Keratinocyte (primary cell): ENCODE measurements at regions not wholly inside any gene's neighbourhood (a gene's known extent, or its start where the extent isn't known, plus 50 kb on each side); places are given as distances from the start of the nearest gene placed in this dataset.
"Not testable (repeated sequence)": the region's sequence is repeated elsewhere in the genome, so short reads cannot be mapped to it uniquely, and the experiment has no call there.

ENCODE experiments used
- DNase-seq: peaks from one replicate; pipeline ENCODE4 v3.0.0-alpha.2; 2011; ENCODE audit warnings: low read depth, missing footprints, low spot score
- FAIRE-seq: peaks from 2 replicates; lab custom pipeline; 2011; peaks lifted over from hg19 to GRCh38; lab: Jason Lieb, UNC
- H2AFZ ChIP-seq: 2 replicates; pipeline ENCODE4 v1.6.0; 2012; ENCODE audit warnings: low read length, control low read depth, inconsistent platforms; ENCODE audit not compliant: control insufficient read depth
- H3K27ac ChIP-seq: 2 replicates; pipeline ENCODE4 v1.5.1; 2011; ENCODE audit warnings: low read length; ENCODE audit not compliant: control insufficient read depth, insufficient read depth
- H3K27me3 ChIP-seq: 3 replicates; pipeline ENCODE4 v1.6.0; 2011; ENCODE audit warnings: low read length; ENCODE audit not compliant: control insufficient read depth, insufficient read depth; ENCODE audit errors: extremely low read depth
- H3K36me3 ChIP-seq, 2 experiments: 2 replicates in 1 of 2; 3 replicates in 1 of 2; pipeline ENCODE4 v1.5.1; 2011; ENCODE audit warnings: low read length in 2 of 2, mild to moderate bottlenecking in 1 of 2; ENCODE audit not compliant: control insufficient read depth in 2 of 2, insufficient read depth in 2 of 2; ENCODE audit errors: extremely low read depth in 1 of 2
- H3K4me1 ChIP-seq: 3 replicates; pipeline ENCODE4 v1.5.1; 2011; ENCODE audit warnings: low read length; ENCODE audit not compliant: control insufficient read depth, insufficient read depth; ENCODE audit errors: extremely low read depth
- H3K4me2 ChIP-seq: 3 replicates; pipeline ENCODE4 v1.6.0; 2011; ENCODE audit warnings: low read depth, low read length; ENCODE audit not compliant: control insufficient read depth, insufficient read depth; ENCODE audit errors: extremely low read depth
- H3K4me3 ChIP-seq, 3 experiments: fragments of 200-600 bp in 1 of 3; sonication (generic) in 1 of 3; 2 replicates in 2 of 3; 3 replicates in 1 of 3; pipeline ENCODE4 v1.5.1; 2011 to 2016; ENCODE audit warnings: low read length in 3 of 3, mild to moderate bottlenecking in 3 of 3, control low read depth in 2 of 3, inconsistent platforms in 1 of 3, low read depth in 1 of 3, mixed read lengths in 1 of 3, mixed run types in 1 of 3, moderate library complexity in 1 of 3; ENCODE audit not compliant: control insufficient read depth in 2 of 3, insufficient read depth in 2 of 3; ENCODE audit errors: extremely low read depth in 1 of 3
- H3K79me2 ChIP-seq: 2 replicates; pipeline ENCODE4 v1.6.0; 2012; ENCODE audit warnings: low read length; ENCODE audit not compliant: control insufficient read depth, insufficient read depth
- H3K9ac ChIP-seq: 3 replicates; pipeline ENCODE4 v1.6.0; 2011; ENCODE audit warnings: low read length; ENCODE audit not compliant: control insufficient read depth, insufficient read depth; ENCODE audit errors: extremely low read depth
- H3K9me1 ChIP-seq: 3 replicates; pipeline ENCODE4 v1.6.0; 2011; ENCODE audit warnings: low read length; ENCODE audit not compliant: control insufficient read depth, insufficient read depth; ENCODE audit errors: extremely low read depth
- H3K9me3 ChIP-seq: 2 replicates; pipeline ENCODE4 v1.5.1; 2012; ENCODE audit warnings: low read depth, low read length; ENCODE audit not compliant: control insufficient read depth
- H4K20me1 ChIP-seq: 3 replicates; pipeline ENCODE4 v1.6.0; 2011; ENCODE audit warnings: low read length; ENCODE audit not compliant: control insufficient read depth, insufficient read depth; ENCODE audit errors: extremely low read depth
- CTCF ChIP-seq, 3 experiments: IDR thresholded peaks in 1 of 3; conservative IDR thresholded peaks in 1 of 3; optimal IDR thresholded peaks in 1 of 3; 2 replicates in 2 of 3; 3 replicates in 1 of 3; pipeline versions ENCODE3 to v1.5.1; 2011; ENCODE audit warnings: low read length in 3 of 3, mild to moderate bottlenecking in 3 of 3, moderate library complexity in 2 of 3, control low read depth in 1 of 3, inconsistent platforms in 1 of 3; ENCODE audit not compliant: insufficient read depth in 2 of 3; ENCODE audit errors: extremely low read depth in 1 of 3
- EZH2 ChIP-seq: IDR thresholded peaks from one replicate; pipeline ENCODE4 v1.6.1; 2012; ENCODE audit warnings: inconsistent platforms, mild to moderate bottlenecking, low read length, moderate library complexity
- dilution Hi-C: fragments of 300-500 bp; cut with MboI; formaldehyde crosslinking; loops from one replicate; pipeline ENCODE4 v1.7.0; 2020; ENCODE audit warnings: low sequenced_read_pairs; ENCODE audit not compliant: extremely low pct_ligation_motif_present

GRCh38 chr12:85466890-85467289, 186.9 kb downstream of the ALX1 start:
- H3K27me3 ChIP-seq: no peaks in the 10 kb centered on the region
- H4K20me1 ChIP-seq: no peaks in the 10 kb centered on the region
- H2AFZ ChIP-seq: no peak overlapping the region
- DNase-seq (no peak), FAIRE-seq (no peak)
- no peak overlapping the region for H3K27ac ChIP-seq
- dilution Hi-C loops: no loop called here
- no peaks in the 10 kb centered on the region for H3K9me1 ChIP-seq
- H3K4me1 ChIP-seq: peaks cover 31% of the 10 kb centered on the region
- TF ChIP-seq CTCF (optimal IDR thresholded peaks at IDR 0.05 in 1 of 3, IDR thresholded peaks at IDR 0.05 in 1 of 3, conservative IDR thresholded peaks at IDR 0.05 in 1 of 3; ENCODE audit: extremely low read depth in 1 of 3, insufficient read depth in 2 of 3, low read length in 3 of 3) (no peak), EZH2 (no peak)
- H3K79me2 ChIP-seq: no peaks in the 10 kb centered on the region
- H3K36me3 ChIP-seq: no peaks in the 10 kb centered on the region
- H3K9ac ChIP-seq: no peak overlapping the region
- no peak overlapping the region for H3K4me2 ChIP-seq
- H3K4me3 ChIP-seq: no peak overlapping the region
- no peaks in the 10 kb centered on the region for H3K9me3 ChIP-seq

- no peaks in the 10 kb centered on the region for H3K27me3 ChIP-seq
- no peaks in the 10 kb centered on the region for H3K9me3 ChIP-seq
- peak overlapping the region; percentile 43 for H3K27ac ChIP-seq
- DNase-seq: peak; percentile 32
- H3K9me1 ChIP-seq: no peaks in the 10 kb centered on the region
- H2AFZ ChIP-seq: peak overlapping the region; percentile 54
- dilution Hi-C loops: no loop called here
- peak overlapping the region in 2 of 3 experiments; percentile 13 to 49 for H3K4me3 ChIP-seq
- H3K4me2 ChIP-seq: peak overlapping the region; percentile 65
- H3K9ac ChIP-seq: peak overlapping the region; percentile 23
- H3K4me1 ChIP-seq: peaks cover 31% of the 10 kb centered on the region
- no peaks in the 10 kb centered on the region for H3K36me3 ChIP-seq
- TF ChIP-seq EZH2 (no peak), CTCF (optimal IDR thresholded peaks at IDR 0.05 in 1 of 3, IDR thresholded peaks at IDR 0.05 in 1 of 3, conservative IDR thresholded peaks at IDR 0.05 in 1 of 3; ENCODE audit: extremely low read depth in 1 of 3, insufficient read depth in 2 of 3, low read length in 3 of 3) (peak; percentile 72 to 79 (median 76))
- H3K79me2 ChIP-seq: no peaks in the 10 kb centered on the region
- FAIRE-seq: peak; percentile 67
- no peaks in the 10 kb centered on the region for H4K20me1 ChIP-seq
Measured at GRCh38 chr12:85468356-85469157, 188.5 kb downstream of the ALX1 start.

- H3K9ac ChIP-seq: peak overlapping the region; percentile 23
- H4K20me1 ChIP-seq, H3K9me1 ChIP-seq, dilution Hi-C loops, H3K27me3 ChIP-seq, H3K79me2 ChIP-seq, H3K9me3 ChIP-seq, DNase-seq, H3K36me3 ChIP-seq: not testable (repeated sequence)
- peak overlapping the region; percentile 54 for H2AFZ ChIP-seq
- peak; percentile 56 for FAIRE-seq
- H3K27ac ChIP-seq: peak overlapping the region; percentile 43
- peaks cover 31% of the 10 kb centered on the region for H3K4me1 ChIP-seq
- H3K4me3 ChIP-seq: peak overlapping the region in 2 of 3 experiments; percentile 13 to 49
- H3K4me2 ChIP-seq: peak overlapping the region; percentile 65
Measured at GRCh38 chr12:85469158-85470086, 189.4 kb downstream of the ALX1 start.
